ENCODE measurements at regions not wholly inside any gene's neighbourhood (a gene's known extent, or its start where the extent isn't known, plus 50 kb on each side); places are given as distances from the start of the nearest gene placed in this dataset.

DNA sequence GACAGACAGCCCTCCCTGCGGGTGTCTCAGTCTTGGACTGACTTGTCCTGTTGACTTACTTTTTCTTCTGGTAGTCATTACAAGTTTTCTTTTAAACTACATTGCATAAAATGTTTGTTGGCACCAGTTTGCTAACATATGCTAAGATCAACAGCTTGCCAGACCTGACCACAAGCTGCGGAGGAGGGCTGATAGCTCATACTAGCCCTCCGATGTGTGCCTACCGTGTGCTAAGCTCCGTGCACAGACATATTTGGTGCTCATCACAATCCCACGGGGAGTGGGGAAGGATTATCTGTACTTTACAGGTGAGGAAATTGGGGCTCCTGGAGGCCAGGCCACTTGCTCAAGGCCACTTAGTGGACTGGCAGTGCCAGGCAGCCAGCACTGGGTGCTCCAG, 72.8 kb upstream of the YPEL5 start:
- H3K27ac ChIP-seq = no peak overlapping the region
- TF ChIP-seq, protein P1, sequence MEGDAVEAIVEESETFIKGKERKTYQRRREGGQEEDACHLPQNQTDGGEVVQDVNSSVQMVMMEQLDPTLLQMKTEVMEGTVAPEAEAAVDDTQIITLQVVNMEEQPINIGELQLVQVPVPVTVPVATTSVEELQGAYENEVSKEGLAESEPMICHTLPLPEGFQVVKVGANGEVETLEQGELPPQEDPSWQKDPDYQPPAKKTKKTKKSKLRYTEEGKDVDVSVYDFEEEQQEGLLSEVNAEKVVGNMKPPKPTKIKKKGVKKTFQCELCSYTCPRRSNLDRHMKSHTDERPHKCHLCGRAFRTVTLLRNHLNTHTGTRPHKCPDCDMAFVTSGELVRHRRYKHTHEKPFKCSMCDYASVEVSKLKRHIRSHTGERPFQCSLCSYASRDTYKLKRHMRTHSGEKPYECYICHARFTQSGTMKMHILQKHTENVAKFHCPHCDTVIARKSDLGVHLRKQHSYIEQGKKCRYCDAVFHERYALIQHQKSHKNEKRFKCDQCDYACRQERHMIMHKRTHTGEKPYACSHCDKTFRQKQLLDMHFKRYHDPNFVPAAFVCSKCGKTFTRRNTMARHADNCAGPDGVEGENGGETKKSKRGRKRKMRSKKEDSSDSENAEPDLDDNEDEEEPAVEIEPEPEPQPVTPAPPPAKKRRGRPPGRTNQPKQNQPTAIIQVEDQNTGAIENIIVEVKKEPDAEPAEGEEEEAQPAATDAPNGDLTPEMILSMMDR (conservative IDR thresholded peaks at IDR 0.05) = no peak

DNA sequence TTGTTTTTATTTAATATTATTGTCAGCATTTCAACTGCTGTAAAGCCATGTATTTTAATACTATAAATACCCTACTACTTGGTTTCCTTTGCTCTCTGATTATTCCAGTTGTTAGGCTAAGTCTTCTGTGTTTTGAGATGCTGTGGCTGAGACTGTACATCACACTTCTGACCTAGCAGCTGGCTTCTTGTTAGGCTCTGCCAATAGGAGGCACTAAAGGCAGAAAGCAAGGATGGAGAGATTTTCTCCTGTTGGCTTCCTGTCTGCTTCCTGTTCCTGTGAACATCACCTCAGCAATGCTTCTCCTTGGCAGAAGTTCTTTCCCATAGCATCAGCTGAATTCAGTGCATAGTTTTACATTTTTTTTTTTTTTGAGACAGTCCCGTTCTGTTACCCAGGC, 68.3 kb upstream of the YPEL5 start:
- TF ChIP-seq, protein P1 (conservative IDR thresholded peaks at IDR 0.05) = no peak
- H3K27ac ChIP-seq = no peak overlapping the region

DNA sequence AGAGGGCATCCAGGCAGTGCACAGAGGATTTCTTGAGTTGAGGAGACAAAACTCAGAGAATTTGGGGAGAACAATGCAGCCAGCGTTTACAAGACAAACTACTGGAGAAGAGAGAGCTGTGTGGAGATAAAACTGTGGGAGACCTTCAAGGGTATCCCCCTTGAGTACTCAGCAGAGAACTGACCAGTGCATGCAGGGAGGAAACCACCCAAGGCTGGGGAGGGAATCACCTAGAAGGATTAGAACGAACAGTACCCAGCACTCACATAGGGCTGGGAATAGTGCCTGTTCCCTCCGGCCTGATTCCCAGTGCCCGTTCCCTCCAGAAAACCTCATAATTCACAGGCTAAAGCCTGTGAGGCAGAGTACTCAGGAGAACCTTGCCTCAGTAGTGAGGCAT, 61.9 kb upstream of the YPEL5 start:
- H3K27ac ChIP-seq = no peak overlapping the region
- TF ChIP-seq, protein P1 (conservative IDR thresholded peaks at IDR 0.05) = no peak

DNA sequence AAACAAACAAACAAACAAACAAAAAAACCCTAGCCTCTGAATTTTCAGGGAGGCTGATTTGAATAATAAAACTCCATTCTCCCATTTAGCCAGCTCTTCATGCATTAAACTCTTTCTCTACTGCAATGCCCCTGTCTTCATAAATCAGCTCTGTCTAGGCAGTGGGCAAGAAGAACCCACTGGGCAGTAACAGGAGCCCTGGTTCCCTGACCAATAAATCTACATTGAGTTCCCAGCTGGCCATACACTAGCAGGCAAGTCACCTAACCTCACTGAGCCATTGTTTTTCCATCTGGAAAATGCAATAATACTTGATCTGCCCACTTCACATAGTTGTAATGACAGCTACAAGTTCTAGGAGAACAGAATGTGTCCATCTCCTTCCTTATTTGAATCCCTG, 57.6 kb upstream of the YPEL5 start:
- no peak overlapping the region for H3K27ac ChIP-seq
- TF ChIP-seq, protein P1 (conservative IDR thresholded peaks at IDR 0.05) = no peak

DNA sequence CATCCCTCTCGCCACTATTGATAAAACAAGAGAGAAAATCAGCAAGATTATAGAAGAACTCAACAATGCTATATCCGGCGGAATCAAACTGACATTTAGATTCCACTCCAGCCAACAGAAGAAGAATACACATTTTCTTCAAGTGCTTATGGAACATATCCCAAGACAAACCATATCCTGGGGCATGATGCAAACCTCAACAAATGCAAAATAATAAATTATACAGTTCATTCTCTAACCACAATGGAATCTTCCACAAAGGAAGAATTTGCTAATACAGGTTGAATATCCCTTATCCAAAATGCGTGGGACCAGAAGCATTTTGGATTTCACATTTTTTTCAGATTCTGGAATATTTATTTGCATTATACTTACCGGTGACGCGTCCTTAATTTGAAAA, 51.4 kb upstream of the YPEL5 start:
- TF ChIP-seq, protein P1 (conservative IDR thresholded peaks at IDR 0.05) = no peak
- H3K27ac ChIP-seq = no peak overlapping the region

DNA sequence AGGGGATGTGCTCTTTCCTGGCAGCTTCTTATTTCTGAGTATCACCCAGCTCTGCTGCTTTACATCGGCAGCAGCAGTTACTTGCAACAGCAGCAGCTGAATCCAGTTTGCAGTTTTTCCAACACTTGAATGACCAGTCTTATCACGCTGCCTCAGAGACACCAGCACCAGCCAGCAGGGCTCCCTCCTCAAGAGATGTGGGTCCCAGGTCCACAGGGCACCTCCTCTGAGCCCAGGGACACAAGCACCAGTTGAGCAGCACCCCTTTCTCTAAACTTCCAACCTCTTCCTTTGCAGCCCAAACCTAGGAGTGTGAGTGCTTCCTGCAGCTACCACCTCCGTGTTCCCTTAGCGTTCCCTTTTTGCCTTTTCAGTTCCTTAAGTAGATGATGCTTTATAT, 50.4 kb upstream of the YPEL5 start:
- TF ChIP-seq, protein P1 (conservative IDR thresholded peaks at IDR 0.05) = no peak
- no peak overlapping the region for H3K27ac ChIP-seq
